HL-60 (cell line): ENCODE measurements at regions not wholly inside any gene's neighbourhood (a gene's known extent, or its start where the extent isn't known, plus 50 kb on each side); places are given as distances from the start of the nearest gene placed in this dataset.
"Not testable (repeated sequence)": the region's sequence is repeated elsewhere in the genome, so short reads cannot be mapped to it uniquely, and the experiment has no call there.

Experiments
- DNase-seq, 2 experiments: peaks; one replicate each; pipeline ENCODE4 v3.0.0-alpha.2; 2010 to 2020; ENCODE audit warnings: low read depth in 1 of 2, low spot score in 1 of 2
- H3K27ac ChIP-seq: fragments of 250-450 bp; sonication (Bioruptor Pico); replicated peaks from 2 replicates; pipeline ENCODE4 v1.5.1; 2020; ENCODE audit warnings: mild to moderate bottlenecking, moderate library complexity
- H3K27me3 ChIP-seq: fragments of 250-450 bp; sonication (Bioruptor Pico); 2 replicates; pipeline ENCODE4 v1.5.1; 2021; ENCODE audit warnings: mild to moderate bottlenecking, moderate library complexity; ENCODE audit not compliant: insufficient read depth, poor library complexity, severe bottlenecking
- H3K4me3 ChIP-seq: replicated peaks from 2 replicates; pipeline ENCODE4 v1.5.1; 2011; ENCODE audit warnings: mild to moderate bottlenecking, control low read depth, low read length; ENCODE audit not compliant: insufficient read depth
- GABPA ChIP-seq: IDR thresholded peaks from 2 replicates; pipeline ENCODE4 v1.6.1; 2012; ENCODE audit warnings: low read depth
- POLR2AphosphoS5 ChIP-seq: IDR thresholded peaks from 2 replicates; pipeline ENCODE4 v1.6.1; 2012; ENCODE audit warnings: low read depth
- SPI1 ChIP-seq: IDR thresholded peaks from 2 replicates; pipeline ENCODE4 v1.6.1; 2012; ENCODE audit warnings: low read depth, mild to moderate bottlenecking, borderline replicate concordance
- TF ChIP-seq, protein P1 (sequence below): IDR thresholded peaks from 2 replicates; pipeline ENCODE4 v1.6.1; 2012; ENCODE audit warnings: low read depth; ENCODE audit not compliant: insufficient replicate concordance
- TF ChIP-seq, protein P2 (sequence below): IDR thresholded peaks from one replicate; pipeline ENCODE4 v1.5.1; 2011; ENCODE audit warnings: low read length, control low read depth, inconsistent platforms; ENCODE audit not compliant: insufficient read depth

DNA sequence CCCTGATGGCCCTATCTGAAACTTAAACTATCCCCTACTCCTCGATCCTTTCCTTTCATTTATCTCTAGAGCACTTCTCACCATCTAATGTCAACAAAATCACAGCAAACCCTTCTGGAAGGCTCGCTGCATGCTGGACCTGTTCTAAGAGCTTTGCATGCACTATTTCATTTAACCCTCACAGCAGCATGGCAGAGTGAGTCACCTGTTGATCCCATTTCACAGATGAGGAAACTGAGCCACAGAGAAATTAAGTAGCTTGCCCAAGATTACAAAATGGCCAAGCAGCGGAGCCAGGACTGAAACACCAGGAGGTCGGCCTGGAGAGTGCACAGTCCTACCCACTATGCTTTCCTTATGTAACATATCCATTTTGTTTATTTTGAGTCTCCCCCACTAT, 93.1 kb downstream of the ZNF622 start:
- Histone ChIP-seq H3K27me3 (peaks cover 2% of the 10 kb centered on the region), H3K4me3 (no peak overlapping the region), H3K27ac (no peak overlapping the region)
- DNase-seq: no peak
- TF ChIP-seq SPI1: no peak
- TF ChIP-seq, protein P1, sequence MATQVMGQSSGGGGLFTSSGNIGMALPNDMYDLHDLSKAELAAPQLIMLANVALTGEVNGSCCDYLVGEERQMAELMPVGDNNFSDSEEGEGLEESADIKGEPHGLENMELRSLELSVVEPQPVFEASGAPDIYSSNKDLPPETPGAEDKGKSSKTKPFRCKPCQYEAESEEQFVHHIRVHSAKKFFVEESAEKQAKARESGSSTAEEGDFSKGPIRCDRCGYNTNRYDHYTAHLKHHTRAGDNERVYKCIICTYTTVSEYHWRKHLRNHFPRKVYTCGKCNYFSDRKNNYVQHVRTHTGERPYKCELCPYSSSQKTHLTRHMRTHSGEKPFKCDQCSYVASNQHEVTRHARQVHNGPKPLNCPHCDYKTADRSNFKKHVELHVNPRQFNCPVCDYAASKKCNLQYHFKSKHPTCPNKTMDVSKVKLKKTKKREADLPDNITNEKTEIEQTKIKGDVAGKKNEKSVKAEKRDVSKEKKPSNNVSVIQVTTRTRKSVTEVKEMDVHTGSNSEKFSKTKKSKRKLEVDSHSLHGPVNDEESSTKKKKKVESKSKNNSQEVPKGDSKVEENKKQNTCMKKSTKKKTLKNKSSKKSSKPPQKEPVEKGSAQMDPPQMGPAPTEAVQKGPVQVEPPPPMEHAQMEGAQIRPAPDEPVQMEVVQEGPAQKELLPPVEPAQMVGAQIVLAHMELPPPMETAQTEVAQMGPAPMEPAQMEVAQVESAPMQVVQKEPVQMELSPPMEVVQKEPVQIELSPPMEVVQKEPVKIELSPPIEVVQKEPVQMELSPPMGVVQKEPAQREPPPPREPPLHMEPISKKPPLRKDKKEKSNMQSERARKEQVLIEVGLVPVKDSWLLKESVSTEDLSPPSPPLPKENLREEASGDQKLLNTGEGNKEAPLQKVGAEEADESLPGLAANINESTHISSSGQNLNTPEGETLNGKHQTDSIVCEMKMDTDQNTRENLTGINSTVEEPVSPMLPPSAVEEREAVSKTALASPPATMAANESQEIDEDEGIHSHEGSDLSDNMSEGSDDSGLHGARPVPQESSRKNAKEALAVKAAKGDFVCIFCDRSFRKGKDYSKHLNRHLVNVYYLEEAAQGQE: no peak
- TF ChIP-seq, protein P2, sequence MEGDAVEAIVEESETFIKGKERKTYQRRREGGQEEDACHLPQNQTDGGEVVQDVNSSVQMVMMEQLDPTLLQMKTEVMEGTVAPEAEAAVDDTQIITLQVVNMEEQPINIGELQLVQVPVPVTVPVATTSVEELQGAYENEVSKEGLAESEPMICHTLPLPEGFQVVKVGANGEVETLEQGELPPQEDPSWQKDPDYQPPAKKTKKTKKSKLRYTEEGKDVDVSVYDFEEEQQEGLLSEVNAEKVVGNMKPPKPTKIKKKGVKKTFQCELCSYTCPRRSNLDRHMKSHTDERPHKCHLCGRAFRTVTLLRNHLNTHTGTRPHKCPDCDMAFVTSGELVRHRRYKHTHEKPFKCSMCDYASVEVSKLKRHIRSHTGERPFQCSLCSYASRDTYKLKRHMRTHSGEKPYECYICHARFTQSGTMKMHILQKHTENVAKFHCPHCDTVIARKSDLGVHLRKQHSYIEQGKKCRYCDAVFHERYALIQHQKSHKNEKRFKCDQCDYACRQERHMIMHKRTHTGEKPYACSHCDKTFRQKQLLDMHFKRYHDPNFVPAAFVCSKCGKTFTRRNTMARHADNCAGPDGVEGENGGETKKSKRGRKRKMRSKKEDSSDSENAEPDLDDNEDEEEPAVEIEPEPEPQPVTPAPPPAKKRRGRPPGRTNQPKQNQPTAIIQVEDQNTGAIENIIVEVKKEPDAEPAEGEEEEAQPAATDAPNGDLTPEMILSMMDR: no peak

DNA sequence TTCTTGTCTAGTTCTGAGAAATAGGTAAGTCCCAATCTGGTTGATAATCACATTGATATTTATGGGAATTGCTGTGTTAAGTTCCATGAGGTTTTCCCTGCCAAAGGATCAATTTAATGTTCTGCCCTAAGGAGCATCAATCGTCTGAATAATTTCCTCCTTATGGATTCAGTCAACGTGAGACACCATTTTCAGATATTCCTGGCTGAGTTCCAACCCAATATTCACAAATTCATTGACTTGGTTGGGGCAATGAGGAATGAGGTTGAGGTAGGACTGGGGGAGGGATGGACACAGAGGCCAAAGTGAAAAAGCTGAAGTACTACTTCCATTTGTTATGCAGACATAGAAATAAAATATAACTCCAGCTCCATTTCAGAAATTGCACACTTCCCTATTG, 99.1 kb downstream of the ZNF622 start:
- TF ChIP-seq, protein P2: no peak
- TF ChIP-seq SPI1 (no peak), GABPA (no peak), POLR2AphosphoS5 (no peak)
- TF ChIP-seq, protein P1: no peak
- no peak overlapping the region for H3K4me3 ChIP-seq
- no peak overlapping the region for H3K27ac ChIP-seq
- no peak for DNase-seq
- no peaks in the 10 kb centered on the region for H3K27me3 ChIP-seq

DNA sequence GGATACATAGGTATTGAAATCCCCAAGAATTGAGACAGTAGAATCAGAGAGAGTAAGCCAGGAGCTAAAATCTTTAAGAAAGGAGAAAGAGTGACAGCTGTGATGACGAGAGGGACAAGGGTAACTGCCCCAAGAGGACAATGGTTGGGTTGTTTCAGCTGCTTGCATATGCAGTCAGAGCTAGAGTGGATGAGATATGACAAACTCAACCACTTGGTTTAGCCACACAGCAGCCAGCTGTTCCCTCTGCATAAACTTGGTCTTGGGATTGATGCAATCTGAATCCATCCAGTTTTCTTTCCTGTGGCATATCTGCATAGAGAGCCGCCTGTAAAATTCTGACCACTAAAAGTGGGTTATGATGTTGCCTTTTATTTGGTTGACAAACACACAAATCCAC, 100.7 kb downstream of the ZNF622 start:
- H3K27ac ChIP-seq: no peak overlapping the region
- no peak for DNase-seq
- no peak overlapping the region for H3K4me3 ChIP-seq
- TF ChIP-seq, protein P2: no peak
- no peak for TF ChIP-seq GABPA
- TF ChIP-seq, protein P1: no peak
- no peak for TF ChIP-seq SPI1
- no peak for TF ChIP-seq POLR2AphosphoS5
- no peaks in the 10 kb centered on the region for H3K27me3 ChIP-seq

GRCh38 chr5:16353439-16353838, 112.2 kb downstream of the ZNF622 start:
- not testable (repeated sequence) for H3K27me3 ChIP-seq, H3K27ac ChIP-seq, DNase-seq, H3K4me3 ChIP-seq
